Chondrocyte (in vitro differentiated cells): ENCODE measurements at regions not wholly inside any gene's neighbourhood (a gene's known extent, or its start where the extent isn't known, plus 50 kb on each side); places are given as distances from the start of the nearest gene placed in this dataset.

Experiments used
- DNase-seq: peaks from one replicate; pipeline ENCODE4 v3.0.0; 2021; ENCODE audit warnings: mixed read lengths, low spot score
- H3K27ac Mint-ChIP-seq: one replicate; pipeline ENCODE4 v1.8.0; 2021; ENCODE audit warnings: mild to moderate bottlenecking, moderate library complexity, mixed read lengths; ENCODE audit not compliant: unreplicated experiment
- H3K27me3 Mint-ChIP-seq: 2 replicates; pipeline ENCODE4 v1.8.0; 2021; ENCODE audit warnings: low read depth, mixed read lengths
- H3K36me3 Mint-ChIP-seq: 2 replicates; pipeline ENCODE4 v1.8.0; 2021; ENCODE audit warnings: low read depth, mixed read lengths
- H3K4me1 Mint-ChIP-seq: 2 replicates; pipeline ENCODE4 v1.8.0; 2021; ENCODE audit warnings: low read depth, mild to moderate bottlenecking, mixed read lengths
- H3K4me3 Mint-ChIP-seq: one replicate; pipeline ENCODE4 v1.8.0; 2021; ENCODE audit warnings: mild to moderate bottlenecking, moderate library complexity, mixed read lengths; ENCODE audit not compliant: unreplicated experiment
- H3K9me3 Mint-ChIP-seq: 2 replicates; pipeline ENCODE4 v1.8.0; 2021; ENCODE audit warnings: low read depth, mixed read lengths
- CTCF ChIP-seq: fragments of 200-600 bp; sonication (generic); IDR thresholded peaks from 2 replicates; pipeline ENCODE4 v1.5.0; 2021; ENCODE audit warnings: antibody characterized with exemption, mild to moderate bottlenecking, moderate library complexity

GRCh38 chr17:72519598-72519936 is 398.7 kb downstream of the SOX9 start:
- no peak overlapping the region for H3K27ac Mint-ChIP-seq
- H3K9me3 Mint-ChIP-seq = no peaks in the 10 kb centered on the region
- no peaks in the 10 kb centered on the region for H3K36me3 Mint-ChIP-seq
- no peak for TF ChIP-seq CTCF
- DNase-seq = no peak
- H3K27me3 Mint-ChIP-seq = no peaks in the 10 kb centered on the region
- peaks cover 35% of the 10 kb centered on the region for H3K4me1 Mint-ChIP-seq
- no peak overlapping the region for H3K4me3 Mint-ChIP-seq

- no peak for DNase-seq
- Mint-ChIP-seq H3K4me1 (peaks cover 30% of the 10 kb centered on the region), H3K4me3 (no peak overlapping the region), H3K36me3 (no peaks in the 10 kb centered on the region), H3K27ac (no peak overlapping the region), H3K9me3 (no peaks in the 10 kb centered on the region), H3K27me3 (no peaks in the 10 kb centered on the region)
- TF ChIP-seq CTCF = no peak
Observed at GRCh38 chr17:72520665-72521303, 400.0 kb downstream of the SOX9 start.

GRCh38 chr17:72523491-72523890 is 402.7 kb downstream of the SOX9 start:
- Mint-ChIP-seq H3K4me3 (no peak overlapping the region), H3K9me3 (no peaks in the 10 kb centered on the region), H3K27ac (no peak overlapping the region), H3K4me1 (peaks cover 8% of the 10 kb centered on the region), H3K27me3 (no peaks in the 10 kb centered on the region), H3K36me3 (no peaks in the 10 kb centered on the region)
- TF ChIP-seq CTCF = no peak
- DNase-seq = no peak

GRCh38 chr17:72525225-72526015 is 404.6 kb downstream of the SOX9 start:
- no peak for DNase-seq
- no peaks in the 10 kb centered on the region for H3K27me3 Mint-ChIP-seq
- H3K4me1 Mint-ChIP-seq = peaks cover 8% of the 10 kb centered on the region
- H3K4me3 Mint-ChIP-seq = no peak overlapping the region
- TF ChIP-seq CTCF = no peak
- no peaks in the 10 kb centered on the region for H3K36me3 Mint-ChIP-seq
- H3K27ac Mint-ChIP-seq = no peak overlapping the region
- H3K9me3 Mint-ChIP-seq = no peaks in the 10 kb centered on the region

GRCh38 chr17:72526769-72527168 is 405.9 kb downstream of the SOX9 start:
- Mint-ChIP-seq H3K4me3 (no peak overlapping the region), H3K9me3 (no peaks in the 10 kb centered on the region), H3K36me3 (no peaks in the 10 kb centered on the region), H3K4me1 (peaks cover 8% of the 10 kb centered on the region), H3K27ac (no peak overlapping the region), H3K27me3 (no peaks in the 10 kb centered on the region)
- no peak for TF ChIP-seq CTCF
- DNase-seq = no peak
